Endothelial cell of umbilical vein (primary cell): ENCODE measurements at regions not wholly inside any gene's neighbourhood (a gene's known extent, or its start where the extent isn't known, plus 50 kb on each side); places are given as distances from the start of the nearest gene placed in this dataset.

Experiments used
- BruUV-seq: library from RNA; stranded (reverse); fragments of 400-500 nt; replicated peaks from 2 replicates; lab custom pipeline; 2021; lab: Mats Ljungman, UMichigan
- CTCF ChIA-PET: fragments of 300-600, 350-600 bp; sonication (Branson Sonifier 250); formaldehyde crosslinking; loops from one replicate; lab custom pipeline; 2021; ENCODE audit warnings: antibody characterized with exemption, inconsistent platforms; lab: Charles Lee
- POLR2A ChIA-PET: fragments of 300-600, 350-600 bp; sonication (Branson Sonifier 250); formaldehyde crosslinking; loops from one replicate; lab custom pipeline; 2021; ENCODE audit warnings: antibody characterized with exemption, inconsistent platforms; lab: Charles Lee
- DNase-seq: peaks from one replicate; pipeline ENCODE4 v3.0.0-alpha.2; 2011; ENCODE audit warnings: low read depth, low spot score
- FAIRE-seq: peaks from 2 replicates; lab custom pipeline; 2011; peaks lifted over from hg19 to GRCh38; lab: Jason Lieb, UNC
- H2AFZ ChIP-seq: 2 replicates; pipeline ENCODE4 v1.6.0; 2012; ENCODE audit warnings: low read depth, low read length, control low read depth, inconsistent platforms
- H3K27ac ChIP-seq: 2 replicates; pipeline ENCODE4 v1.5.1; 2011; ENCODE audit warnings: low read depth, mild to moderate bottlenecking, control low read depth, low read length, moderate library complexity; ENCODE audit not compliant: insufficient read depth
- H3K27me3 ChIP-seq, 2 experiments: 2 replicates each; pipeline versions ENCODE4 v1.6.0 to v1.6.1; 2011; ENCODE audit warnings: low read length in 2 of 2, mixed read lengths in 1 of 2; ENCODE audit not compliant: control insufficient read depth in 2 of 2, insufficient read depth in 2 of 2
- H3K36me3 ChIP-seq, 2 experiments: 2 replicates in 1 of 2; 3 replicates in 1 of 2; pipeline ENCODE4 v1.5.1; 2011; ENCODE audit warnings: low read length in 2 of 2, mild to moderate bottlenecking in 1 of 2, moderate library complexity in 1 of 2; ENCODE audit not compliant: control insufficient read depth in 2 of 2, insufficient read depth in 2 of 2; ENCODE audit errors: extremely low read depth in 1 of 2
- H3K4me1 ChIP-seq: 3 replicates; pipeline ENCODE4 v1.5.1; 2011; ENCODE audit warnings: mild to moderate bottlenecking, low read length; ENCODE audit not compliant: control insufficient read depth, insufficient read depth; ENCODE audit errors: extremely low read depth
- H3K4me2 ChIP-seq: 2 replicates; pipeline ENCODE4 v1.6.1; 2011; ENCODE audit warnings: low read length, control low read depth, mixed read lengths; ENCODE audit not compliant: insufficient read depth
- H3K4me3 ChIP-seq, 3 experiments: fragments of 200-600 bp in 1 of 3; sonication (generic), shearing (Covaris generic) in 1 of 3; replicated peaks in 1 of 3; 2 replicates each; pipeline ENCODE4 v1.5.1; 2011 to 2016; ENCODE audit warnings: control low read depth in 3 of 3, low read length in 3 of 3, mild to moderate bottlenecking in 2 of 3, inconsistent platforms in 1 of 3, low read depth in 1 of 3, moderate library complexity in 1 of 3; ENCODE audit not compliant: insufficient read depth in 1 of 3
- H3K79me2 ChIP-seq: 2 replicates; pipeline ENCODE4 v1.6.0; 2012; ENCODE audit warnings: low read length, inconsistent platforms; ENCODE audit not compliant: control insufficient read depth, insufficient read depth
- H3K9ac ChIP-seq: replicated peaks from 2 replicates; pipeline ENCODE3; 2011; ENCODE audit warnings: low read length, control low read depth; ENCODE audit not compliant: insufficient read depth; ENCODE audit errors: extremely low read depth
- H3K9me1 ChIP-seq: replicated peaks from 3 replicates; pipeline ENCODE4 v1.6.0; 2011; ENCODE audit warnings: mild to moderate bottlenecking, low read length; ENCODE audit not compliant: control insufficient read depth, insufficient read depth; ENCODE audit errors: extremely low read depth
- H3K9me3 ChIP-seq: replicated peaks from 2 replicates; pipeline ENCODE4 v1.5.1; 2012; ENCODE audit warnings: low read length, inconsistent platforms; ENCODE audit not compliant: control insufficient read depth, insufficient read depth
- H4K20me1 ChIP-seq: replicated peaks from 2 replicates; pipeline ENCODE3; 2011; ENCODE audit warnings: mild to moderate bottlenecking, low read length; ENCODE audit not compliant: control insufficient read depth, insufficient read depth; ENCODE audit errors: extremely low read depth
- EZH2 ChIP-seq: IDR thresholded peaks from 2 replicates; pipeline ENCODE4 v1.6.1; 2012; ENCODE audit warnings: borderline replicate concordance, low read depth, mild to moderate bottlenecking, moderate library complexity, low read length, inconsistent platforms; ENCODE audit not compliant: severe bottlenecking
- FOS ChIP-seq: IDR thresholded peaks from 2 replicates; pipeline ENCODE4 v1.6.1; 2011; ENCODE audit warnings: mild to moderate bottlenecking, low read length, moderate library complexity, borderline replicate concordance; ENCODE audit not compliant: insufficient read depth
- GATA2 ChIP-seq: IDR thresholded peaks from 2 replicates; pipeline ENCODE4 v1.7.0; 2011; ENCODE audit warnings: low read depth, mild to moderate bottlenecking, moderate library complexity, mixed read lengths, low read length; ENCODE audit not compliant: insufficient read length, insufficient read depth
- JUN ChIP-seq: IDR thresholded peaks from 2 replicates; pipeline ENCODE4 v1.6.1; 2011; ENCODE audit warnings: borderline replicate concordance, low read depth; ENCODE audit not compliant: insufficient read length, insufficient read depth
- MYC ChIP-seq: IDR thresholded peaks from one replicate; pipeline ENCODE4 v1.6.1; 2011; ENCODE audit warnings: mild to moderate bottlenecking, low read depth, low read length
- POLR2A ChIP-seq: IDR thresholded peaks from 2 replicates; pipeline ENCODE4 v1.6.1; 2012; ENCODE audit warnings: low read depth, mild to moderate bottlenecking, control low read depth, low read length
- POLR2AphosphoS5 ChIP-seq: IDR thresholded peaks from 2 replicates; pipeline ENCODE4 v1.6.1; 2012; ENCODE audit warnings: low read depth, mild to moderate bottlenecking, control low read depth, low read length, moderate library complexity; ENCODE audit not compliant: insufficient read depth
- dilution Hi-C: fragments of 300-500 bp; cut with MboI; formaldehyde crosslinking; loops from one replicate; pipeline ENCODE4 v1.15.0; 2019; ENCODE audit warnings: low sequenced_read_pairs; ENCODE audit not compliant: extremely low pct_ligation_motif_present
- intact Hi-C: fragments of 100-400 bp; cut with micrococcal nuclease; formaldehyde crosslinking; loops from one replicate; pipeline ENCODE4 v1.10.0; 2022
- TF ChIP-seq, protein P1 (sequence below): IDR thresholded peaks from 2 replicates; pipeline ENCODE4 v1.6.1; 2011; ENCODE audit not compliant: insufficient read depth, insufficient read length
- TF ChIP-seq, protein P2 (sequence below), 2 donors: IDR thresholded peaks; 1 replicate in 1 of 2; 2 replicates in 1 of 2; pipeline ENCODE4 v1.5.1; 2011; ENCODE audit warnings: low read length in 2 of 2, mild to moderate bottlenecking in 2 of 2, moderate library complexity in 2 of 2, control low read depth in 1 of 2, inconsistent platforms in 1 of 2, low read depth in 1 of 2; ENCODE audit not compliant: insufficient read depth in 1 of 2; ENCODE audit errors: extremely low read depth in 1 of 2

DNA sequence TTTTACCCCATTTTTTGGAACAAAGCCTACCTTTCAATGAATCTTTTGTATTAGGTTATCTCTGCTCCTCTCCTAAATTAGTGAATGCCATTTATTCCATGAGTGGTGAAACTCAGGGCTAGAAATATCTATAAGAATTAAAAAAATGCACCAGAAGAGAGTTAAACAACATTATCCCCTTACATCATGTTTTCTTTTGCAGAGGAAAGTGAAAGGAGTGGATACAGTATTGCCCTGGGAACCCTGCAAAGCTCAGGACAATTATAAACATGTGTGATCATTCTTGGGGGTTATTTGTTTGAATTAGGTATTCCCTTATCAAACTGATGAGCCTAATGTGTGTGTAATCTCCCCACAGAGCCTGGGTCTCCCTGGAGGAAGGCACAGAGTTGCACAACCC, 559.2 kb downstream of the RNF144A start:
- FAIRE-seq (no peak), DNase-seq (no peak)
- intact Hi-C loops (no loop called here), dilution Hi-C loops (no loop called here)
- no peaks in the 10 kb centered on the region for H3K9me1 ChIP-seq
- H4K20me1 ChIP-seq = no peaks in the 10 kb centered on the region
- no peak overlapping the region for H3K4me3 ChIP-seq
- H3K4me1 ChIP-seq = no peaks in the 10 kb centered on the region
- peaks cover 2% of the 10 kb centered on the region for H3K9me3 ChIP-seq
- H3K4me2 ChIP-seq = no peak overlapping the region
- H3K36me3 ChIP-seq = no peaks in the 10 kb centered on the region
- no peaks in the 10 kb centered on the region for H3K79me2 ChIP-seq
- H2AFZ ChIP-seq = no peak overlapping the region
- BruUV-seq = no TSS peak
- TF ChIP-seq, protein P1, sequence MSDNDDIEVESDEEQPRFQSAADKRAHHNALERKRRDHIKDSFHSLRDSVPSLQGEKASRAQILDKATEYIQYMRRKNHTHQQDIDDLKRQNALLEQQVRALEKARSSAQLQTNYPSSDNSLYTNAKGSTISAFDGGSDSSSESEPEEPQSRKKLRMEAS = no peak
- TF ChIP-seq EZH2 (no peak), FOS (no peak), JUN (no peak), POLR2AphosphoS5 (no peak), POLR2A (no peak), MYC (no peak), GATA2 (no peak)
- TF ChIP-seq, protein P2, sequence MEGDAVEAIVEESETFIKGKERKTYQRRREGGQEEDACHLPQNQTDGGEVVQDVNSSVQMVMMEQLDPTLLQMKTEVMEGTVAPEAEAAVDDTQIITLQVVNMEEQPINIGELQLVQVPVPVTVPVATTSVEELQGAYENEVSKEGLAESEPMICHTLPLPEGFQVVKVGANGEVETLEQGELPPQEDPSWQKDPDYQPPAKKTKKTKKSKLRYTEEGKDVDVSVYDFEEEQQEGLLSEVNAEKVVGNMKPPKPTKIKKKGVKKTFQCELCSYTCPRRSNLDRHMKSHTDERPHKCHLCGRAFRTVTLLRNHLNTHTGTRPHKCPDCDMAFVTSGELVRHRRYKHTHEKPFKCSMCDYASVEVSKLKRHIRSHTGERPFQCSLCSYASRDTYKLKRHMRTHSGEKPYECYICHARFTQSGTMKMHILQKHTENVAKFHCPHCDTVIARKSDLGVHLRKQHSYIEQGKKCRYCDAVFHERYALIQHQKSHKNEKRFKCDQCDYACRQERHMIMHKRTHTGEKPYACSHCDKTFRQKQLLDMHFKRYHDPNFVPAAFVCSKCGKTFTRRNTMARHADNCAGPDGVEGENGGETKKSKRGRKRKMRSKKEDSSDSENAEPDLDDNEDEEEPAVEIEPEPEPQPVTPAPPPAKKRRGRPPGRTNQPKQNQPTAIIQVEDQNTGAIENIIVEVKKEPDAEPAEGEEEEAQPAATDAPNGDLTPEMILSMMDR (IDR thresholded peaks at IDR 0.05; ENCODE audit: extremely low read depth in 1 of 2, insufficient read depth in 1 of 2, low read depth in 1 of 2, low read length in 2 of 2) = no peak
- H3K27ac ChIP-seq = no peak overlapping the region
- ChIA-PET CTCF (no interaction called here), POLR2A (no interaction called here)
- H3K9ac ChIP-seq = no peak overlapping the region
- H3K27me3 ChIP-seq = no peaks in the 10 kb centered on the region
